K562 (cell line): ENCODE measurements at regions not wholly inside any gene's neighbourhood (a gene's known extent, or its start where the extent isn't known, plus 50 kb on each side); places are given as distances from the start of the nearest gene placed in this dataset.

ENCODE experiments used
- ATAC-seq: fragments of 200-7000 bp; cut with Tn5 transposase; 3 replicates; pipeline ENCODE4 v1.9.1; 2020; ENCODE audit warnings: moderate library complexity
- BruUV-seq: library from RNA; stranded (reverse); fragments of 400-500 nt; replicated peaks from 2 replicates; lab custom pipeline; 2021; lab: Mats Ljungman, UMichigan
- CTCF ChIA-PET: fragments of 300-600 bp; formaldehyde crosslinking; extraction: SDS; loops from one replicate; lab custom pipeline; 2021; ENCODE audit warnings: low intra/inter-chr PET ratio; lab: Yijun Ruan, JAX
- POLR2A ChIA-PET: fragments of 300-600, 350-650 bp; sonication (Branson Sonifier 250); formaldehyde crosslinking; extraction: SDS; loops from one replicate; lab custom pipeline; 2021; ENCODE audit warnings: antibody characterized with exemption, inconsistent platforms; lab: Yijun Ruan, JAX
- DNase-seq, 4 experiments: peaks; one replicate each; pipeline versions ENCODE4 v3.0.0 to v3.0.0-alpha.2; 2011 to 2018; ENCODE audit warnings: low spot score in 3 of 4, mixed read lengths in 3 of 4; ENCODE audit errors: extremely low read depth in 1 of 4
- FAIRE-seq: peaks from 2 replicates; lab custom pipeline; 2011; peaks lifted over from hg19 to GRCh38; lab: Jason Lieb, UNC
- H2AFZ ChIP-seq: 2 replicates; pipeline ENCODE4 v1.6.0; 2011; ENCODE audit warnings: low read depth, low read length, control low read depth, inconsistent platforms
- H3K27ac ChIP-seq: fragments of 200-600 bp; 3 replicates; pipeline ENCODE4 v1.8.0; 2011; ENCODE audit warnings: low read depth, mild to moderate bottlenecking, control low read depth, inconsistent platforms, low read length, moderate library complexity, mixed read lengths; ENCODE audit errors: extremely low read depth
- H3K27me3 ChIP-seq, 2 experiments: fragments of 300-600 bp in 1 of 2; 2 replicates in 1 of 2; 3 replicates in 1 of 2; pipeline versions ENCODE4 v1.6.0 to v1.8.0; 2011; ENCODE audit warnings: inconsistent platforms in 2 of 2, low read length in 2 of 2, mild to moderate bottlenecking in 1 of 2, mixed read lengths in 1 of 2, moderate library complexity in 1 of 2; ENCODE audit not compliant: control insufficient read depth in 2 of 2, insufficient read depth in 2 of 2
- H3K36me3 ChIP-seq: fragments of 300-600 bp; 3 replicates; pipeline ENCODE4 v1.8.0; 2011; ENCODE audit warnings: mild to moderate bottlenecking, low read length, inconsistent platforms; ENCODE audit not compliant: control insufficient read depth, insufficient read depth
- H3K4me1 ChIP-seq, 2 experiments: fragments of 200-600 bp in 1 of 2; replicated peaks in 1 of 2; 2 replicates in 1 of 2; 3 replicates in 1 of 2; pipeline versions ENCODE4 v1.5.1 to v1.8.0; 2011; ENCODE audit warnings: inconsistent platforms in 2 of 2, low read length in 2 of 2, mild to moderate bottlenecking in 1 of 2, mixed read lengths in 1 of 2, moderate library complexity in 1 of 2; ENCODE audit not compliant: control insufficient read depth in 2 of 2, insufficient read depth in 2 of 2
- H3K4me2 ChIP-seq: 2 replicates; pipeline ENCODE4 v1.6.1; 2011; ENCODE audit warnings: low read length, control low read depth, inconsistent platforms, mixed read lengths; ENCODE audit not compliant: insufficient read depth
- H3K4me3 ChIP-seq: fragments of 200-600 bp; sonication (generic), shearing (Covaris generic); 2 replicates; pipeline ENCODE4 v1.5.1; 2016; ENCODE audit warnings: control low read depth, inconsistent platforms
- H3K79me2 ChIP-seq: fragments of 200-600 bp; 3 replicates; pipeline ENCODE4 v1.8.0; 2011; ENCODE audit warnings: low read length, inconsistent platforms; ENCODE audit not compliant: control insufficient read depth, insufficient read depth
- H3K9ac ChIP-seq, 2 experiments: 2 replicates each; pipeline versions ENCODE4 v1.6.0 to v1.6.1; 2011; ENCODE audit warnings: low read depth in 2 of 2, low read length in 2 of 2, control low read depth in 1 of 2, inconsistent platforms in 1 of 2, mild to moderate bottlenecking in 1 of 2, mixed read lengths in 1 of 2; ENCODE audit not compliant: insufficient read depth in 1 of 2
- H3K9me1 ChIP-seq: one replicate; pipeline ENCODE4 v1.6.0; 2011; ENCODE audit warnings: inconsistent platforms, mild to moderate bottlenecking, low read length, moderate library complexity; ENCODE audit not compliant: control insufficient read depth, insufficient read depth
- H3K9me3 ChIP-seq: replicated peaks from 2 replicates; pipeline ENCODE4 v1.5.1; 2011; ENCODE audit warnings: low read depth, low read length, inconsistent platforms; ENCODE audit not compliant: control insufficient read depth, insufficient read depth
- H4K20me1 ChIP-seq: replicated peaks from 2 replicates; pipeline ENCODE4 v1.6.1; 2011; ENCODE audit warnings: low read length, inconsistent platforms, mixed read lengths; ENCODE audit not compliant: control insufficient read depth, insufficient read depth
- CHCHD3 ChIP-seq: fragments of 250-450 bp; sonication (Bioruptor Pico); IDR thresholded peaks from 2 replicates; pipeline ENCODE4 v2.1.2; 2022; ENCODE audit warnings: mild to moderate bottlenecking
- CREB1 ChIP-seq, 2 experiments: sonication (generic) in 1 of 2; formaldehyde crosslinking in 1 of 2; IDR thresholded peaks; 2 replicates each; pipeline versions ENCODE4 v1.6.1 to v1.8.0; 2012 to 2022; ENCODE audit warnings: inconsistent platforms in 1 of 2, mild to moderate bottlenecking in 1 of 2, missing genetic modification reagents in 1 of 2, moderate library complexity in 1 of 2
- DACH1 ChIP-seq: fragments of 450-650 bp; IDR thresholded peaks from 2 replicates; pipeline ENCODE4 v1.6.1; 2018; ENCODE audit not compliant: partially characterized antibody
- E4F1 ChIP-seq: fragments of 250-450 bp; sonication (Bioruptor Pico); IDR thresholded peaks from 2 replicates; pipeline ENCODE4 v1.5.0; 2021; ENCODE audit warnings: mild to moderate bottlenecking, borderline replicate concordance
- FOSL1 ChIP-seq: fragments of 200-800 bp; sonication (Bioruptor generic); conservative IDR thresholded peaks from 2 replicates; pipeline ENCODE4 v1.6.1; 2016; ENCODE audit warnings: missing genetic modification characterization, missing compliant biosample characterization
- MEF2D ChIP-seq: conservative IDR thresholded peaks from 2 replicates; pipeline ENCODE4 v1.6.1; 2016; ENCODE audit warnings: low read depth, missing genetic modification characterization, missing compliant biosample characterization
- RAD51 ChIP-seq: fragments of 450-650 bp; IDR thresholded peaks from 2 replicates; pipeline ENCODE4 v1.7.1; 2016; ENCODE audit warnings: low read depth, mild to moderate bottlenecking, borderline replicate concordance
- RFX1 ChIP-seq: fragments of 450-650 bp; IDR thresholded peaks from 2 replicates; pipeline ENCODE4 v1.6.1; 2016; ENCODE audit warnings: mild to moderate bottlenecking, moderate library complexity
- SAP30 ChIP-seq: fragments of 200-600 bp; sonication (generic); IDR thresholded peaks from 2 replicates; pipeline ENCODE4 v1.6.1; 2012; ENCODE audit warnings: borderline replicate concordance, low read depth, mild to moderate bottlenecking, moderate library complexity, low read length, control low read depth, inconsistent platforms; ENCODE audit not compliant: insufficient read depth, poor library complexity, severe bottlenecking
- SREBF1 ChIP-seq: fragments of 150-350 bp; IDR thresholded peaks from 2 replicates; pipeline ENCODE4 v1.6.1; 2014; ENCODE audit warnings: antibody characterized with exemption, low read depth, low read length, borderline replicate concordance
- STAT5A ChIP-seq: IDR thresholded peaks from 2 replicates; pipeline ENCODE4 v1.6.1; 2012; ENCODE audit warnings: low read length, inconsistent platforms, borderline replicate concordance
- TRIM28 ChIP-seq: fragments of 450-650 bp; IDR thresholded peaks from 2 replicates; pipeline ENCODE4 v1.6.1; 2017
- ZNF124 ChIP-seq: sonication (generic); formaldehyde crosslinking; IDR thresholded peaks from 2 replicates; pipeline ENCODE4 v1.8.1; 2022; ENCODE audit warnings: missing genetic modification reagents
- ZNF232 ChIP-seq: sonication (generic); formaldehyde crosslinking; IDR thresholded peaks from 2 replicates; pipeline ENCODE4 v1.8.0; 2022; ENCODE audit warnings: mild to moderate bottlenecking, missing genetic modification reagents
- in situ Hi-C: fragments of 300-500 bp; cut with MboI; formaldehyde crosslinking; loops from 4 replicates; pipeline ENCODE4 v1.15.0; 2018; ENCODE audit warnings: inconsistent platforms, mixed read lengths
- intact Hi-C: fragments of 100-400 bp; cut with micrococcal nuclease; formaldehyde crosslinking; loops from 2 replicates; pipeline ENCODE4 v1.14.2; 2022
- TF ChIP-seq, protein P1 (sequence below): sonication (generic); formaldehyde crosslinking; IDR thresholded peaks from 2 replicates; pipeline ENCODE4 v1.8.0; 2022; ENCODE audit warnings: missing genetic modification reagents, mild to moderate bottlenecking, borderline replicate concordance
- TF ChIP-seq, protein P2 (sequence below): sonication (generic); formaldehyde crosslinking; IDR thresholded peaks from 2 replicates; pipeline ENCODE4 v1.4.0; 2020; ENCODE audit warnings: mild to moderate bottlenecking, missing genetic modification reagents

DNA sequence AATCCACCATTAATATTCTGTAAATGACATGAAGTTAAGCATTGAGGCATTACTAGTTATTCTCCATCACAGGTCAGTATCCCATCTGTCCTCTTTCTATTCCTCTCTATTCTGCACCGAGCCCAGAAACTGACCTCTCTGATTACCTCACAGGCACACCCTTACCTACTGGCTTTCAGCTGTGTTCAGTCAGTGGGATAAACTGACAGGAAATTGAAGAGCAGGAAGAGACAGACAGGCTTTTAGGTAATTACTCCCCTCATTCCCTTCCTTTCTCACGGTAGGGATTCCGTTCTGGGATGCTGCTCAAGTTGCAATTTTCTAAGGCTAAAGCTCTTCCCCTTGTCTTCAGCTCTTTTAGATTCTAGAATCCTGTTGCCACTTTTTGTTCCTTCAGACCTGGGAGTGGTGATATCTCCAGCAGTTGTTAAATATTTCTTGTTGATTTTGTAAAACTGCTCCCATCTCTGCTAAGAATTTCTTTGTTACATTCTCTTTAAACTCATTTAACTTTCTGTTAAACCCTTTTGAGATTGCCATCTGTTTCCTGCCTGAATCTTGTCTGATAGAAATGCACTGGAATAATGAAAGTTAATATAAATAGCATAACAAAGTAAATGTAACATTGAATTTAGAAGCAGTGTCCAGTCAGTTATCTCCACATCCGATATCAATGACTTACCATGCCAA is 1063.4 kb downstream of the PLA2G4A start (continued):
- TF ChIP-seq, protein P1, sequence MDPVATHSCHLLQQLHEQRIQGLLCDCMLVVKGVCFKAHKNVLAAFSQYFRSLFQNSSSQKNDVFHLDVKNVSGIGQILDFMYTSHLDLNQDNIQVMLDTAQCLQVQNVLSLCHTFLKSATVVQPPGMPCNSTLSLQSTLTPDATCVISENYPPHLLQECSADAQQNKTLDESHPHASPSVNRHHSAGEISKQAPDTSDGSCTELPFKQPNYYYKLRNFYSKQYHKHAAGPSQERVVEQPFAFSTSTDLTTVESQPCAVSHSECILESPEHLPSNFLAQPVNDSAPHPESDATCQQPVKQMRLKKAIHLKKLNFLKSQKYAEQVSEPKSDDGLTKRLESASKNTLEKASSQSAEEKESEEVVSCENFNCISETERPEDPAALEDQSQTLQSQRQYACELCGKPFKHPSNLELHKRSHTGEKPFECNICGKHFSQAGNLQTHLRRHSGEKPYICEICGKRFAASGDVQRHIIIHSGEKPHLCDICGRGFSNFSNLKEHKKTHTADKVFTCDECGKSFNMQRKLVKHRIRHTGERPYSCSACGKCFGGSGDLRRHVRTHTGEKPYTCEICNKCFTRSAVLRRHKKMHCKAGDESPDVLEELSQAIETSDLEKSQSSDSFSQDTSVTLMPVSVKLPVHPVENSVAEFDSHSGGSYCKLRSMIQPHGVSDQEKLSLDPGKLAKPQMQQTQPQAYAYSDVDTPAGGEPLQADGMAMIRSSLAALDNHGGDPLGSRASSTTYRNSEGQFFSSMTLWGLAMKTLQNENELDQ: no peak
- TF ChIP-seq SAP30 (no peak), STAT5A (no peak), FOSL1 (no peak), ZNF124 (no peak), ZNF232 (CRISPR knock-in tag) (no peak), CHCHD3 (CRISPR knock-in tag) (no peak)

DNA sequence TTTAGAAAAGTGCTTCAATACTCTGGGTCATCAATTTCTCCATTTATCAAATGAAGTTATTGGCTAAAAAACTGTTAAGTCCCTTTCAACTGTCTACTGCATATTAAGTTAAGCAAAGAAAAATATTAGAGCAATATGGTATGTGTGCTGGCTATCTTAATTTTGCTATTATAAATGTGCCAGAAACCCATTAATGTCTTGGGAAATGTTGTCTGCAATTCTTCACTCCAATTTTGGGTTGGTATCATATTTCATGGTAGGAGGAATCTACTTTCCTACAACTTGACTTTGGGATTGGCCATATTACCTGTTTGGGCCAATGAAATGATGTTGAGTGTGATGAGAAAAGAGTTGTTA is 1063.9 kb downstream of the PLA2G4A start:
- Histone ChIP-seq H3K4me2 (no peak overlapping the region), H3K79me2 (no peaks in the 10 kb centered on the region), H3K27me3 (no peaks in the 10 kb centered on the region), H3K9me3 (no peaks in the 10 kb centered on the region), H2AFZ (no peak overlapping the region), H3K4me3 (no peak overlapping the region), H3K9ac (no peak overlapping the region), H3K4me1 (no peaks in the 10 kb centered on the region), H3K27ac (no peak overlapping the region), H4K20me1 (no peaks in the 10 kb centered on the region), H3K36me3 (no peaks in the 10 kb centered on the region), H3K9me1 (no peaks in the 10 kb centered on the region)
- POLR2A ChIA-PET: no interaction called here
- CTCF ChIA-PET: no interaction called here
- FAIRE-seq: no peak
- ATAC-seq: no peak
- no TSS peak for BruUV-seq
- intact Hi-C loops: no loop called here
- in situ Hi-C loops: no loop called here
- DNase-seq: no peak
- TF ChIP-seq ZNF232 (CRISPR knock-in tag): no peak
- no peak for TF ChIP-seq SREBF1
- TF ChIP-seq RFX1: no peak
- TF ChIP-seq E4F1: no peak
- TF ChIP-seq RAD51: no peak
- no peak for TF ChIP-seq DACH1
- TF ChIP-seq, protein P2, sequence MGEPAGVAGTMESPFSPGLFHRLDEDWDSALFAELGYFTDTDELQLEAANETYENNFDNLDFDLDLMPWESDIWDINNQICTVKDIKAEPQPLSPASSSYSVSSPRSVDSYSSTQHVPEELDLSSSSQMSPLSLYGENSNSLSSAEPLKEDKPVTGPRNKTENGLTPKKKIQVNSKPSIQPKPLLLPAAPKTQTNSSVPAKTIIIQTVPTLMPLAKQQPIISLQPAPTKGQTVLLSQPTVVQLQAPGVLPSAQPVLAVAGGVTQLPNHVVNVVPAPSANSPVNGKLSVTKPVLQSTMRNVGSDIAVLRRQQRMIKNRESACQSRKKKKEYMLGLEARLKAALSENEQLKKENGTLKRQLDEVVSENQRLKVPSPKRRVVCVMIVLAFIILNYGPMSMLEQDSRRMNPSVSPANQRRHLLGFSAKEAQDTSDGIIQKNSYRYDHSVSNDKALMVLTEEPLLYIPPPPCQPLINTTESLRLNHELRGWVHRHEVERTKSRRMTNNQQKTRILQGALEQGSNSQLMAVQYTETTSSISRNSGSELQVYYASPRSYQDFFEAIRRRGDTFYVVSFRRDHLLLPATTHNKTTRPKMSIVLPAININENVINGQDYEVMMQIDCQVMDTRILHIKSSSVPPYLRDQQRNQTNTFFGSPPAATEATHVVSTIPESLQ (CRISPR knock-in tag): no peak
- no peak for TF ChIP-seq MEF2D (tag)
- no peak for TF ChIP-seq TRIM28
- TF ChIP-seq CREB1 (IDR thresholded peaks at IDR 0.05): no peak
- no peak for TF ChIP-seq CREB1 (CRISPR knock-in tag; IDR thresholded peaks at IDR 0.05)
